Right lobe of liver (tissue), 4 donors: ENCODE measurements at regions not wholly inside any gene's neighbourhood (a gene's known extent, or its start where the extent isn't known, plus 50 kb on each side); places are given as distances from the start of the nearest gene placed in this dataset.

Experiments used
- CTCF ChIP-seq, 4 donors: fragments of 200-600 bp in 3 of 4; fragments of 450-650 bp in 1 of 4; IDR thresholded peaks; one replicate each; pipeline versions ENCODE4 v1.5.1 to v1.8.0; 2016 to 2022; ENCODE audit warnings: antibody characterized with exemption in 4 of 4, mild to moderate bottlenecking in 2 of 4
- POLR2A ChIP-seq: fragments of 450-650 bp; IDR thresholded peaks from one replicate; pipeline ENCODE4 v1.6.1; 2017; ENCODE audit warnings: antibody characterized with exemption, mild to moderate bottlenecking
- donor health status: DM: no; HTN: no; CAD: no.
- donor health status: DM: no; HTN: no; CAD: no.
- donor health status: DM: no; HTN: yes; CAD: no.

- TF ChIP-seq POLR2A (no peak), CTCF (IDR thresholded peaks at IDR 0.05) (no peak)
These were observed 281.5 kb upstream of the LYZL1 start for GRCh38 chr10:29007370-29007747.
